ENCODE measurements at regions not wholly inside any gene's neighbourhood (a gene's known extent, or its start where the extent isn't known, plus 50 kb on each side); places are given as distances from the start of the nearest gene placed in this dataset.

- TF ChIP-seq CTCF (IDR thresholded peaks at IDR 0.05) (no peak), NR3C1 (IDR thresholded peaks at IDR 0.05) (no peak), CEBPB (IDR thresholded peaks at IDR 0.05) (no peak), FOSL2 (IDR thresholded peaks at IDR 0.05) (no peak), FOSL2 (CRISPR knock-in tag; IDR thresholded peaks at IDR 0.05) (no peak), RCOR1 (IDR thresholded peaks at IDR 0.05; ENCODE audit: low read depth, low read length) (no peak), CHD4 (IDR thresholded peaks at IDR 0.05; ENCODE audit: borderline replicate concordance) (no peak)
Observed at GRCh38 chr19:28294395-28294794, 918.6 kb downstream of the UQCRFS1 start.

Data from A549 (cell line).